8988T (cell line): ENCODE measurements at regions not wholly inside any gene's neighbourhood (a gene's known extent, or its start where the extent isn't known, plus 50 kb on each side); places are given as distances from the start of the nearest gene placed in this dataset.
"Not testable (repeated sequence)": the region's sequence is repeated elsewhere in the genome, so short reads cannot be mapped to it uniquely, and the experiment has no call there.

Experiments
- DNase-seq: peaks from one replicate; pipeline ENCODE4 v3.0.0; 2011

DNA sequence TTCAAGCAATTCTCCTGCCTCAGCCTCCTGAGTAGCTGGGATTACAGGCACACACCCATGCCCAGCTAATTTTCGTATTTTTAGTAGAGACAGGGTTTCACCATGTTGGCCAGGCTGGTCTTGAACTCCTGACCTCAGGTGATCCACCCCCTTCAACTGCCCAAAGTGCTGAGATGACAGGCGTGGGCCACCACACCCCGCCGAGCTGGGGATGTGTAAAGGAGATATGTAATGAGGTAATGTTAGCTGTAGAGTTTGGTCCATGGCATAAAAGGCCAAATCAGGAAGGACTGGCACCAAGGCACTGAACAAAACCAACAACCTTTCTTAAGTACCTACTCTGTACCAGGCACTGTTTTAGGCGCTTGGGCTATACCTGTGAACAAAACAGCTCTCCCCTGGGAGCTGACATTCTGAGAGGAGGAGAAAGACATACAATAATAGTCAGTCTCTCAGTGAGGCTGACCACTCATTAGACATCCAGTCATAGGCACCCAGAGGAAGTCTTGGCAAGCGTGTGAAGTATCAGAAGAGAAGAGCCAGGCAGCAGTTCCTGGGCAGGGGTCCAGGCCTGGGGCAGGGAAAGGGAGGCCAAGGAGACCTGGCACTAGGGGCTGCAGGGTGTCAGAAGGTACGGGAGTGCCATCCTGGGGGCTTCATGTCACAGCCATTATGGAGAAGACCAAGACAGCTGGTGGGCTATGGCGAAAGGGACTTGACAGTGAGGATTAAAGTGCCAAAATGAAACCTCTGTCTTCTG lies 164.8 kb upstream of the DTNBP1 start:
- no peak for DNase-seq

DNA sequence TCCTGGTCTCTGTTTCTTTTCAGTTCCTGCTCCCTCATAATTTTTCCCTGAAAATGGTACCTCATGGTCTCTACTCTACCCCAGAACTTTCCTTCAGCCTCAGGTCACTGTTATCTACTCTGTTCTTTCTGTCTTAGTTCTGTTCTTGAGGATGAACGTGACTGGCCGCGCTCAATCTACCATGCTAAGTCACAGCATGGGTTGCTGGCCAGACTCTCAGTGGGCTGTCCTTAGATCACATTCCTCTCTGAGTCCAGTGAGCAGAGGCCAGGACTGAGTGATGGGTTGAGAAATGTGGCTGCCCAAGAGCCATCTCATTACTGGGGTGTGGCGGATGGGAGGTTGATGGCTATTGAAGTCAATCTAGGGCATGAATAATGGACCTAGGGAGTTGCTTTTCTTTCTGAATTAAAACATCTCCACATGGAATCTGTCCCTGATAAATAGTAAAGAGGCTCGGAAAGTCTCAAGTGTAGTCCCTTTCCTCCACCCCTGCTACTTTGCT lies 164.0 kb upstream of the DTNBP1 start:
- DNase-seq = no peak

DNA sequence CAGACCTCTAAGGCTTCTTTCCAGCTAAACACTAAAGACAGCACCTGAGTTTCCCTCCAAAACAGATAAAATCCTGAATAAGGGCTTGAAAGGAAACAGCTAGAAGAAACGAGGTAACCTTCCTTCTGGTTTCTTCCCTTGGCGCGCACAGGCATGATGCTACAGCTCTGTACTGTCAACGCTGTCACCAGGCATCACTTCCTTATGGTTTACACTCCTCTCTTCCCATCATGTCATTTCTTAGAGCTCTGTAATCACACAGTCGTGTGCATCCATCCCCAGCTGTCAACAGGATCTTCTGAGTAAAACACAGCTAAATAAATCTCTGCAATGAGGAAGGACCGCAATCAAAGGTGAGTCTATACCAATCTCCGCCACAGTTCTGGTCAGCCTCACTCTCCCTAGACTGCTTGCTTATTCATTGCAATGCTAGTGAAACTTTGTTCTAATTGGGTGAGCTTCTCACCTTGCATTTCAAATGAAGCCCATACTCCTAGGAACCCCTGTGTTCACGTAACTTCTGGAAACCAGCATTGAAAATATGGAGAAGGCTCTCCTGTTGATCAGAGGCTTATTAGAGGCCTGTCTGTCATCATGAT lies 162.6 kb upstream of the DTNBP1 start:
- no peak for DNase-seq

DNA sequence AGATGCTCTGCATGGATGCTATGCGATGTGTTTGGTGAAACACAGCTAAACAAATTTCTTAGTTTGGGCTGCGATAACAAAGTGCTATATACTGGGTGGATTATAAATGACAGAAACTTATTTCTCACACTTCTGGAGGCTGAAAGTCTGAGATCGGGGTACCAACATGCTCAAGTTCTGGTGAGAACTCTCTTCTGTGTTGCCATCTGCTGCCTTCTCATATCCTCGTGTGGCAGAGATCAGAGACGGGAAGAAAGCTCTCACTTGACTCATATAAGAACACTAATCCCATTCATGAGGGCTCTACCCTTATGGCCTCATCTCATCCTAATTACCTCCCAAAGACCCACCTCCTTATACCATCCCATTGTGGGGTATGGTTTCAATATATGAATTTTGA lies 162.0 kb upstream of the DTNBP1 start:
- DNase-seq = no peak

DNA sequence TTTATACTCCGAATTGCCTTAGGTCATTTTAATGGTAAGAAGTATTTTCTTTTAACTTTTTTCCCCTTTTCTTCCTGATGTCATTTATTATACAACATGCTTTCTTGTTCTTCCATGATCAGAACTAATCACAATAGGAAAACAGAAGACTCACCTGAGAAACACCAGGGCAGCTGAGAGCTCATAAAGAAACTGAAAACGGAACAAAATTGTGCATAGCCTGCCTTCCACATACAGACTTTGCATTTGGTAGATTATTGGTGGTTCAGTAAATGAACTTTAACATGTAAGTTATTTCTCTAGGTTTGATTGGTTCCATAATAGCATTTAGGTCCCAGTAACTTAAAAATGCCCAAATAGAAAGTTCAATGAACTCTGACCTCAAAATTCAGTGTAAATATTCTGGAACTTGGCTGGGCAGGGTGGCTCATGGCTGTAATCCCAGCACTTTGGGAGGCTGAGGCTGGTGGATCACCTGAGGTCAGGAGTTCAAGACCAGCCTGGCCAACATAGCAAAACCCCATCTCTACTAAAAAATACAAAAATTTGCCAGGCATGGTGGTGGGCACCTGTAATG lies 161.1 kb upstream of the DTNBP1 start:
- no peak for DNase-seq

DNA sequence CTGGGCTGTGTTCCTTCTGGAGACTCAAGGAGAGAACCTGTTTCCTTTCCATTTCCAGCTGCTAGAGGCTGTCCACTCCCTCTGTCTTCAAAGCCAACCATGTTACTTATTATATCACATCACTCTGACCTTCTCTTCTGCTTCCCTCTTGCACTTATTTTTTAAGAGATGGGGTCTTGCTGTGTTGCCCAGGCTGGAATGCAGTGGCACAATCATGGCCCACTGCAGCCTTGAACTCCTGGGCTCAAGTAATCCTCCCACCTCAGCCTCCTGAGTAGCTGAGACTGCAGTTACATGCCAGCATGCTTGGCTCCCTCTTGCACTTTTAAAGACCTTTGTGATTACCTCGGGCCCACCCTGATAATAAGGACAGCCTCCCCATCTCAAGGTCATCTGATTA lies 160.0 kb upstream of the DTNBP1 start:
- DNase-seq = no peak

DNA sequence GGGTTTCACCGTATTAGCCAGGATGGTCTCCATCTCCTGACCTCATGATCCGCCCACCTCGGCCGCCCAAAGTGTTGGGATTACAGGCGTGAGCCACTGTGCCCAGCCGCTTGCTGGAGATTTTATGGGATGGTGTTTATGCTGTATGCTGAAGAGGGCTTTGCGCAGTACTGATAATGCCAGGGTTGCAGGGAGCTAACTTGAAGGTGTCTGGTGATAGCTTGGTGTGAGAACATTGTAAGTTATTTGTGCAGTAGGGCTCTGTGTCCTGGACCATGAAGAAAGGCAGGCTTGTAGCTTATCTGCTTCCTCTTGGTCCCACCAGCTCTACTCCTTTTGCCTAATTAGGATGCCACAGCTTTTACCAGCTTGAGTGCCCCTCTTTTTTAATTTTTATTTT lies 157.0 kb upstream of the DTNBP1 start:
- no peak for DNase-seq

DNA sequence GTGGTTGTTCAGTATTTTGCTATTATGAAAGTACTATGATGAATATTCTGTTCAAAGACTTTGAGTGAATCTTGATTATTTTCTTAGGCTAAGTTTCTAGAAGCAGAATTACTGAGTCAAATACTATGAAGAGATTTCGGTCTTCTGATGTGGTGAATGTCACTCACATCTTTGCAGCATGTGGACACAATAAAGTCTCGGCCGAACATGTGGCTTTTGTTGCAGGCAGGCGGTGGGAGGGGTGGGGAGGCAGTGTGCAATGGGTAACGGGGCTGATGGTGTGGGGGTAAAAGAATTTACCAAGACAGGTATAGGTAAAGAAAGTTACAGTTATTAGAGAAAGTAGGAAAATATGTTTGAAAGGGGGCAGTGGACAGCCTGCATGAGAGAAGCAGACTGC lies 156.4 kb upstream of the DTNBP1 start:
- DNase-seq = no peak

DNA sequence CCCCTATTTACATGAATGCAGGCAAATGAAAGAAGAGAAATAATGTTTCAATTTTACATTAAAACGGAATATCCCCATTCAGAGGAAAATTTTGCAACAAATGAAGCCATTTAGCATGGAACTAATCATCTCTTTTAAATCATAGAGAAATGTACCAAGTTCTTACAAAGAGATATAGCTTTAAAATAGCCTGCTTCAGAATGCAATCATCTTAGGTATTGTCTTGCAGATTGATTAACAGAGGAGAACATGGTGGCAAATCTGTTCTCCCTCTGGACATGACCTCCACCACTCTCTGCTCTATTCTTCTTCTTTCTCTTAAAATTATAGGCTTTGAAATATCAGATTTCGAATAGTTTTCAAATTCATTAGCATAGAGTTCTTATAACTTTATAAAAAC lies 155.7 kb upstream of the DTNBP1 start:
- no peak for DNase-seq

DNA sequence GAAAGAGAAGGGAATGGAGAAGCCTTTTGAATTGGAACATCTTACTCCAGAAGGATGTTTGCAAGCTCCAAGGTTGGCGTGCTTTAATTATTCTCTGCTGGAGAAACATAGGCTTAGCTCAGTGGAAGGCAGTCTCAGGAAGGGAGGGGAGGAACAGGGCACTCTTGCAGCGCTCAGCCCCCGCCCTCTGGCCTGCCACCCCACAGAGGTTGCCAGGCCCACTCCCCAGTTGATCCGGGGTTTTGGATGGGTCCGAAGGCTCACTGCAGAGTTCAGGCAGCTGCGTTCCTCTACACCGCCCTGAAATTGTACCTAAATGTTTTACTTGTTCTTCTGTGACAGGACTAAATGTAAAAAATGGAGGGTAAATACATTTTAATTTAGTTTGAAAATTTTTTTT lies 155.2 kb upstream of the DTNBP1 start:
- no peak for DNase-seq

DNA sequence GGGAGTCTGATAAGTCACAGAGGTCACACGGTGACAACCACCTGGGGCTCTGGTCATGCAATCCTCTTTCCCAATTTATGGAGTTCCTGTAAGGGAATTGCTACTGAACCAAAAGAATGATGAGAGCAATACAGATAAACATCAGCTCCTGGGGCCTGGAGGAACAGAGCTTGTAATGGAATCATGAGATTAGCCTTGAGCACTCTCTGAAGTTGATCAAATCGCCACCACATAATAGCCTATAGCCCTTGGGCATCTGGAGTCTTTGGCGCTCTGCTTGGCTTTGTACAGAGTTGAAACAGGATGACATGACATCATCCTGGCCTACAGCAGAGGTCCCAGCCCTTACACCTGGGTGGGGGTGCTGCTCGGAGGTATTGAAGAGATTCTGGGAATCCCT lies 154.3 kb upstream of the DTNBP1 start:
- no peak for DNase-seq

DNA sequence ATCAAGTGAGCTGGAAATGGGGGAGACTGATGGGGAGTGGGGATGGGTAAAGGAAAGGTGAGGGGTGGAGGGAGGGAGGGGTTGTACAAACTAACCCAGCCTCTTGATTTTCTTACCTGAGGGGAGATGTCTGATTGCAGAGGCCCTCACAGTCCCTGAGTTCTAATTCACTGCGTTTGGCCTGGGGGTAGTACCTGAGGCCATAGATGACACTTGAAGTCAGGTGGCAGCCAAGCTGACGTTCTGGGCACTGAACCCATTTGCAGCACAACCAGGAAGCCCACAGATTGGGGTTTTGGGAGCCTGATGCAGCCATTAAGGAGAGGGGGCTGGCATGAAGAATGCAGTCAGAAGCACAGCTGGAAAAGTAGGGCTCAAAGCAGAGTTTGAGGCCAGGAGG lies 153.8 kb upstream of the DTNBP1 start:
- DNase-seq = no peak

DNA sequence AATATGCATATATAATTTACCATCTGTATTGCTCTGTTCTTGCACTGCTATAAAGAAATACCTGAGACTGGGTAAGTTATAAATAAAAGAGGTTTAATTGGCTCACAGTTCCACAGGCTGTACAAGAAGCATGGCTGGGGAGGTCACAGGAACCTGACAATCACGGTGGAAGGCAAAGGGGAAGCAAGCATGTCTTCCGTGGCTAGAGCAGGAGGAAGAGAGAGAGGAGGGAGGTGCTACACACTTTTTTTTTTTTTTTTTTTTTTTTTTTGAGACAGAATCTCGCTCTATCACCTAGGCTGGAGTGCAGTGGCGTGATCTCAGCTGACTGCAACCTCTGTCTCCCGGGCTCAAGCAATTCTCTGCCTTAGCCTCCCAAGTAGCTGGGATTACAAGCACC lies 150.9 kb upstream of the DTNBP1 start:
- DNase-seq = not testable (repeated sequence)

DNA sequence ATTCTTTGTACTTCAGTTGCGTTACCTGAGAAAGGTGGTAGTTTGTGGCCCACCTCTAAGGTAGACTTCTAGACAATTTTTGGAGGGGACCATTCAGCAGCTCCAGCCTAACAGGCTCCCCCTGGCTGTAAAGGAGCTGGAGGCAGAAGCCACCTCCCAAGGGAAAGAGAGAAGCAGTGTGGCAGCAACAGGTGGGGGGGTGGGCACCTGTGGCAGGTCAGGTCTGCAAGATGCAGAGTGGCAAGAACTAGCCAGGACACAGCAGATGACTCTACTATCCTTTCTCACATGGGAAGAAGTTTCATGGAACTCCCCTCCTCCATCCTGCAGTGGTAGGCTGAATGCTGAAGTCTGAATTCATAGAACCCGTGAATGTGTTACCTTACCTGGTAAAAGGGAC lies 148.3 kb upstream of the DTNBP1 start:
- DNase-seq = no peak

DNA sequence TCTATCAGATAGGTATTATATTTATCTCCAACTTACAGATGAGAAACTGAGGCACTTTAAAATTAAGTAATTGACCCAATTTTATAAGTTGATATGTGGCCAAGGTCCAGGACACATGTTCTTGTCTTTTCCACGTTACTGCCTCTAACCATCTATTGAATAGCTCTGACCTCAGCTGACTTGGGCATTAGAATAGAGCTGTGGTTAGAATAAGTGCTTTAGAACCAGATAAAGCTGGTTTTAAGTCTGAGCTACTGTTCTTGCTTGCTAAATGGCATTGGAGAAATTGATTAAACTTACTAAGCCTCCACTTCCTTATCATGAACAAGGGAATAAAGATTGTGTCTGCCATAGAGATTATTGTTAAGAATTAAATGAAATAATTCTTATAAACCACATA lies 147.8 kb upstream of the DTNBP1 start:
- DNase-seq = no peak

DNA sequence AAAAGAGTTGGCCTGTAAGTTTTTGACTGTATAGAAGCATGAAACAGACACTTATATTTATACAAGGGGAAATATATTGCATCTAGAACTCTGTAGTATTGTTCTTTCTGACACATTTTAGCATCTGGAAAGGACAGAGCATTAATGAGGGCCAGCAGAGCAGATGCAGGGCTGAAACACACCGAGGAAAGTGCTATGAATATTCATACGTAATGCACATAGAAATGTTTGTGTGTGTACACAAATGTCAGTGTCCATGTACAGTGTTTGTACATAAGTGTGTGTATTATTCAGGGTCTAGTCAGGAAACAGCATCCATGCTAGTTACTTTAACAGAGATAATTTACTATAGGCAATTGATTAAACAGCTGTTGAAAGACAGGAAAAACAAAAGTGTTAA lies 146.5 kb upstream of the DTNBP1 start:
- no peak for DNase-seq

DNA sequence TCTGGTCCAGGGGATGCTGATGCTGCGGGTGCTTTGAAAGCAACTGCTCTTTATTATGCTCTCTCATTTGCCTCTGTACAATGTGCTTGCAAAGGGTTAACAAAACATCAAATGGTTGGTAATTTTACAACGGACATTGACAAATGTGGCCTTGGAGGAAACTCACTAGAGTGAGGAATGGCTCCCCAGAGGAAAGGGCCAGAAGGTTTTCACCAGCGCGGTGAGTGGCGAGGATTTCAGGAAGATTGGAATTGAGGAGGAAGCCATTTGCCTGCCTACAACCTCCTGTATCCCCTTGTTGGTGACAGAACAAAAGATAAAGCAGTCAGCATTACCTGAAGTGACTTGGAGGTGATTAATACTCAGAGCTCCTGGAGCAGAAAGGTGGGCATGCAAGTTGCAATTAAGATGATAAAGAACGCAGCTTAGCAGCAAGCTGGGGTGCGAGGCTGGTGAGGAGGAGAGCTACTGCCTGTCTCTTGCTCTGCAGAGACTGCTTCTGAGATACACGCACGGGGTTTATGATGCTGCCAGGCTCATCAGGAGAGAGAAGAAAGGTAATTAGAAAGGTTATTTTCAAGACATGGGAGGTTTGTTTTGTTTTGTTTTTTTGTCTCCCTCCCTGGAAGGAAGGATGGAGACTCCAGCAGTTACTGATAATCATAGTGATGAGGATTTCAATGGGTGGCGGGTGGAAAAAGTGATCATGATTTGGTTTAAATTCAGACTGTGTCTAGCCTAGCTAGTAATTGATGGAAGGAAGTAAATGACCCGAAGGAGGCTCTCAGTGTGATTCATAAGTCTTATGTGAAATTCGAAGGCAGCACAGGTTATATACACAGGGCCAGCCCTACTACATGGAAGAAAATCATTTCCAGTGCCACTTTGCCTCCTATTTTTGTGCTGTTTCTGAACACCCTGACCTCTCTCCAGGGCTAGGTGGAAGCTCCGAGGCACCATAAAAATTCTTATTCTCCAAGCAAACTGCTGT lies 141.6 kb upstream of the DTNBP1 start:
- DNase-seq = no peak

DNA sequence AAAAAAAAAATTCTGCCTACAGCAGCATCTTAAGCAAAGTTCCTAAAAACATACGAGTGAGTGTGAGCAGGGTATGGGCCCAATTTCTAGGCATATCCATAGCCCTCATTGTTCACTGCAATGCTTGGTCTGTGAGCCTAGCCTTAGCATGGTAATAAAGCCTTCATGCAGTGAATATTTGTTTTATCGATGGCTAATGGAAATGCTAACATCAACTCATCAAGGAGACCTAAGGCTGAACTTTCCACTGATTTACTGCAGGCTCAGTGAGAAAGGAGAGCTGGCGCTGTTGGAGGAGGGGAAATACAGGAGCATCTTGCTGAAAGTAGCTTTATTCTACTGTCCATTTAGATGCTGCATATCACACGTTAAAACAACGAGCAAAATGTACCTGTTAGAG lies 139.6 kb upstream of the DTNBP1 start:
- DNase-seq = no peak

DNA sequence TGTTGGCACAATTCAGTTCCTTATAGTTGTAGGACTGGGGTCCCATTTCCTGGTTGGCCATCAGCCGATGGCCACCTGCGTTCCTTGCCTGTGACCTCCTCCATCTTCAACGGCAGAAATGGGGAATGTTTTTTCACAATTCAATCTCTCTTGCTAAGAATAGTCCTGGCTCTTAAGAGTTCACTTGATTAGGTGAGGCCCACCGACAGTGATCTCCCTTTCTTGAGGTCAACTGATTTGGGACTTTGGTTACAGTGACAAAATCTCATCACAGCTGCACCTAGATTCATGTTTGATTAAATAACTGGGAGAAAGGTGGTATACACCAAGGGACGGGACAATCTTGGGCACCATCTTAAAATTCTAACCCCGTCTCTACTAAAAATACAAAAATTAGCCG lies 139.1 kb upstream of the DTNBP1 start:
- no peak for DNase-seq

DNA sequence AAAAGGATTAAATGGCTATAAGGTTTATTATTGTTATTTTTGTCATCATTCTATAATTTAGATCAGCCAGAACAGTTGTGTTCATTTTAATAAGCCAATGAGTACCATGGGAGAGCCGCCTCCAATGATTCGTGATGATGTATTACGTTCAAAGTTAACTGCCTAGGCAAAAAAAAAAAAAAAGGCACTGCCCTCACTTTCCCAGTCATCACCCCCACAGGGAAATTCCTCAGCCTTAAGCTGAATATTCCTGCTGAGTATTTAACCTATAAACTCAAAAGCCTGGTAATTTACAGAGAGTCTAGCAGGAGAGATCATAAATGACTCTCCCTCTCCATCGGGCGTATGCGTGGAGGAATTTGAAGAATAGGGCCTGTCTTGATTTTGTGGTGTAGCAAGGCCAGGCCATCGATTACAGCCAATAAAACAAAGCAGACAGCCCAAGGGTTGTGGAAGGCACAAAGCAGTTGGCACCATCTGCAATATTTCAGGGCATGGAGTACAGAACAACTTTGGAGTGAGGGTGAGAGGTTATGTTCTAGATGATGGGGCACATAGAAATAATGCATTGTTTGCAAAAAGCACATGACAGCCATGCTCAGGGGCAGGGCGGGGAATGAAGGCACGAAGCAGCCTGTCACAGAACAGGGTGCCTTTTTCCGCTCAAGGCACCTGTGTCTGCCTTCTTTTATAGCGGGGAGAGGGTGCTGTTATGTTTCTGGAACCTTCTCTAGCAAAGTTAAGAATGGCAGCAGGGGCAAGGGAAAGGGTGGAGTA lies 138.2 kb upstream of the DTNBP1 start:
- DNase-seq = no peak

DNA sequence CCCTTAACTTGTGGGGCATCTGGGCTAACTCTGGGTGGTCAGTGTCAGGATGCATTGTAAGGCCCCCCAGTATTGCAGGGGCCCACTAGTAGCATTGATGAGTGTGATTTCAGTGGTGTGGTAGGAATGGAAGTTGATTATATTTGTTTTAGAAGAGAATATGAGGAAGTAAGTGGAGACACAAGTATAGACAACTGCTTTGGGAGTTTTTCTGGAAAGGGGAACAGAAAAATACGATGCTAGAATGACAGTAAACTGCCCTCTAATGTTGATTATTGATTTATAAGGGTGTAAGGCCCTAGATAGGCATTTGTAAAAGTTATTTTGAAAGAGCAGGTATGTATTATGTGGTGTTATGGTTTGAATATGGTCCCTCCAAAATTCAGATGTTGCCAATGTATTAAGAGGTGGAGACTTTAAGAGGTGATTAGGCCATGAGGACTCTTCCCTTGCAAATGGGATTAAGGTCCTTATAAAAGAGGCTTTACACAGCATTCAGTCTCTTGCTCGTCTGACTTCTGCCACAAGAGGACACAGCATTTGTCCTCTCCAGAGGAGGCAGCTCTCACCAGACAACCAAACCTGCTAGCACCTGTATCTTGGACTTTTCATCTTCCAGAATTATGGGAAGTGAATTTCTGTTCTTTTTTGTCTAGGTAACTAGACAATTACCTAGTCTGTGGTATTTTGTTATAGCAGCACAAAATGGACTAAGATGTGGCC lies 135.9 kb upstream of the DTNBP1 start:
- no peak for DNase-seq

DNA sequence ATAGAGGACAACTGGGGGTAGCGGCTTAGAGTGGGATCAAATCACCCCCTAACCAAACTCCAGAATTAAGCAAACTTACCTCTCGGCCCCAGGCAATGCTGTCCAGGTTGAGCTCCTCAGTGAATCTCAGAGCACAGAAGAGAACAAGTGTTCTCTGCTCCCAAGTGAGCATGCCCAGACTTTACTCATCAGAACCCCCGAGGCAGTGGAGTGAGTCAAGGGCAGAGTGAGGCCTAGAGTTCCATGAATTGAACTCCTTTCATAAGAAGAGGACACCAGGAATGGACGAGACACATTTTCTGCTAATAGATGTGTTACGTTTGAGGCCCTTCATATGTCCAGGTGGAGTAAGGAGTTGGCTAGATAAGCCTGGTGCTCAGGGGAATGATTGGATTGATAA lies 134.0 kb upstream of the DTNBP1 start:
- DNase-seq = no peak
